ENCODE measurements at regions not wholly inside any gene's neighbourhood (a gene's known extent, or its start where the extent isn't known, plus 50 kb on each side); places are given as distances from the start of the nearest gene placed in this dataset.

- Mint-ChIP-seq H3K27ac (no peak overlapping the region), H3K4me1 (peaks cover 18% of the 10 kb centered on the region), H3K27me3 (ENCODE audit: low read depth, poor library complexity) (peaks cover 3% of the 10 kb centered on the region), H3K9me3 (peaks cover 23% of the 10 kb centered on the region), H3K36me3 (ENCODE audit: low read depth) (no peaks in the 10 kb centered on the region), H3K4me3 (no peak overlapping the region)
- TF ChIP-seq, protein P1, sequence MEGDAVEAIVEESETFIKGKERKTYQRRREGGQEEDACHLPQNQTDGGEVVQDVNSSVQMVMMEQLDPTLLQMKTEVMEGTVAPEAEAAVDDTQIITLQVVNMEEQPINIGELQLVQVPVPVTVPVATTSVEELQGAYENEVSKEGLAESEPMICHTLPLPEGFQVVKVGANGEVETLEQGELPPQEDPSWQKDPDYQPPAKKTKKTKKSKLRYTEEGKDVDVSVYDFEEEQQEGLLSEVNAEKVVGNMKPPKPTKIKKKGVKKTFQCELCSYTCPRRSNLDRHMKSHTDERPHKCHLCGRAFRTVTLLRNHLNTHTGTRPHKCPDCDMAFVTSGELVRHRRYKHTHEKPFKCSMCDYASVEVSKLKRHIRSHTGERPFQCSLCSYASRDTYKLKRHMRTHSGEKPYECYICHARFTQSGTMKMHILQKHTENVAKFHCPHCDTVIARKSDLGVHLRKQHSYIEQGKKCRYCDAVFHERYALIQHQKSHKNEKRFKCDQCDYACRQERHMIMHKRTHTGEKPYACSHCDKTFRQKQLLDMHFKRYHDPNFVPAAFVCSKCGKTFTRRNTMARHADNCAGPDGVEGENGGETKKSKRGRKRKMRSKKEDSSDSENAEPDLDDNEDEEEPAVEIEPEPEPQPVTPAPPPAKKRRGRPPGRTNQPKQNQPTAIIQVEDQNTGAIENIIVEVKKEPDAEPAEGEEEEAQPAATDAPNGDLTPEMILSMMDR (IDR thresholded peaks at IDR 0.05): no peak
- no peak for DNase-seq
Observed at GRCh38 chr11:110918351-110918750, 206.1 kb upstream of the ARHGAP20 start.

DNA sequence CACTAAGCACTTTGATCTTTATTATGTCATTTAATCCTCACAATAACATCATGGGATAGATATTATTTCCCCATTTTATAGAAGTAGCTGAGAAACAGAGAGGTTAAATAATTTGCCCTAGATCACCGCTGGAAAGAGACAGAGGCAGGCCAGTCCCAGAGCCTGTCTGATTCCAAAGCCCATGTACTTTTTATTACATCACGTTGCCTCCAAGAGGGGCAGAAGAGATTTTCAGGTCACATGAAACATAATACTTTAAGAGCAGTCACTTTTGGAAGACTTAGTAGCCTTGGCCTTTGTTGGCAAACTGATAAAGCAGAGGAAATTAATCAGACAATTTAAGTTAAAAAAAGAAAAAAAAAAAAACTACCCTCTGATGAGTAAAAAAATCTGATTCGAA is 200.2 kb upstream of the ARHGAP20 start:
- H3K27ac Mint-ChIP-seq: no peak overlapping the region
- H3K4me3 Mint-ChIP-seq: no peak overlapping the region
- H3K27me3 Mint-ChIP-seq (ENCODE audit: low read depth, poor library complexity): peaks cover 3% of the 10 kb centered on the region
- peaks cover 41% of the 10 kb centered on the region for H3K4me1 Mint-ChIP-seq
- DNase-seq: no peak
- no peaks in the 10 kb centered on the region for H3K36me3 Mint-ChIP-seq (ENCODE audit: low read depth)
- TF ChIP-seq, protein P1 (IDR thresholded peaks at IDR 0.05): no peak
- peaks cover 16% of the 10 kb centered on the region for H3K9me3 Mint-ChIP-seq

DNA sequence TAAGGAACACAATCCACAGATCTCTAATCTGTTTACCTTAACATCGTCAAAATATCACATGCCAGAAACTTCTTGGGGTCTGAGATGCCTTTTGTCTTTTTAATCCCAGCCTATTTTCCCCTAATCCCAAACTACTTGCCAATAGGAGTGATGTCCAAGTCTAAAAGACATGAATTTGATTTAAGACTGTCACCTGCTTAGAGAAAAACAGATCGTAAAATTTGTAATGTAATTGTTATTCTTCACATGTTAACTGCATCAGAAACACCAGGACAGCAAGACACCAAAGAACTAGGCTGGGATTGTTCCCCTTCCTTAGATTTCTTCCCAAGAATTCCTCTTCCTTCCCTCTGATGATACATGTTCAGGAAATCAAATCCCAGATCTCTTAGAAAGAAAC is 198.1 kb upstream of the ARHGAP20 start:
- no peak overlapping the region for H3K4me3 Mint-ChIP-seq
- peaks cover 6% of the 10 kb centered on the region for H3K9me3 Mint-ChIP-seq
- H3K27ac Mint-ChIP-seq: no peak overlapping the region
- TF ChIP-seq, protein P1 (IDR thresholded peaks at IDR 0.05): no peak
- DNase-seq: no peak
- H3K36me3 Mint-ChIP-seq (ENCODE audit: low read depth): no peaks in the 10 kb centered on the region
- peaks cover 1% of the 10 kb centered on the region for H3K27me3 Mint-ChIP-seq (ENCODE audit: low read depth, poor library complexity)
- H3K4me1 Mint-ChIP-seq: peaks cover 41% of the 10 kb centered on the region

GRCh38 chr11:110909336-110909735 is 197.1 kb upstream of the ARHGAP20 start:
- no peaks in the 10 kb centered on the region for H3K9me3 Mint-ChIP-seq
- no peak for DNase-seq
- H3K4me3 Mint-ChIP-seq: no peak overlapping the region
- no peaks in the 10 kb centered on the region for H3K27me3 Mint-ChIP-seq (ENCODE audit: low read depth, poor library complexity)
- H3K27ac Mint-ChIP-seq: no peak overlapping the region
- no peaks in the 10 kb centered on the region for H3K36me3 Mint-ChIP-seq (ENCODE audit: low read depth)
- TF ChIP-seq, protein P1 (IDR thresholded peaks at IDR 0.05): no peak
- H3K4me1 Mint-ChIP-seq: peaks cover 43% of the 10 kb centered on the region

- TF ChIP-seq, protein P1 (IDR thresholded peaks at IDR 0.05): no peak
Observed at GRCh38 chr11:110908401-110909105, 196.3 kb upstream of the ARHGAP20 start.

GRCh38 chr11:110907629-110908028 is 195.4 kb upstream of the ARHGAP20 start:
- H3K27me3 Mint-ChIP-seq (ENCODE audit: low read depth, poor library complexity): no peaks in the 10 kb centered on the region
- no peaks in the 10 kb centered on the region for H3K9me3 Mint-ChIP-seq
- TF ChIP-seq, protein P1 (IDR thresholded peaks at IDR 0.05): no peak
- H3K4me3 Mint-ChIP-seq: no peak overlapping the region
- no peak for DNase-seq
- H3K27ac Mint-ChIP-seq: no peak overlapping the region
- H3K4me1 Mint-ChIP-seq: peaks cover 53% of the 10 kb centered on the region
- no peaks in the 10 kb centered on the region for H3K36me3 Mint-ChIP-seq (ENCODE audit: low read depth)

More at GRCh38 chr11:110908401-110909105, 196.3 kb upstream of the ARHGAP20 start:
- H3K36me3 Mint-ChIP-seq (ENCODE audit: low read depth): no peaks in the 10 kb centered on the region
- H3K27ac Mint-ChIP-seq: no peak overlapping the region
- no peak overlapping the region for H3K4me3 Mint-ChIP-seq
- H3K4me1 Mint-ChIP-seq: peaks cover 51% of the 10 kb centered on the region
- no peak for DNase-seq
- H3K9me3 Mint-ChIP-seq: no peaks in the 10 kb centered on the region
- no peaks in the 10 kb centered on the region for H3K27me3 Mint-ChIP-seq (ENCODE audit: low read depth, poor library complexity)
